ENCODE measurements at regions not wholly inside any gene's neighbourhood (a gene's known extent, or its start where the extent isn't known, plus 50 kb on each side); places are given as distances from the start of the nearest gene placed in this dataset.

GRCh38 chr13:53136554-53137215 lies 108.1 kb downstream of the OLFM4 start:
- no peaks in the 10 kb centered on the region for H3K27me3 ChIP-seq
- no peak overlapping the region for H3K27ac ChIP-seq
- no peaks in the 10 kb centered on the region for H3K9me3 ChIP-seq
- no peak for TF ChIP-seq POLR2A (IDR thresholded peaks at IDR 0.05)
- TF ChIP-seq CTCF (IDR thresholded peaks at IDR 0.05): no peak
- no peaks in the 10 kb centered on the region for H3K4me1 ChIP-seq
- no peak overlapping the region for H3K4me3 ChIP-seq
- no peaks in the 10 kb centered on the region for H3K36me3 ChIP-seq
- DNase-seq: no peak

GRCh38 chr13:53137779-53138178 lies 109.2 kb downstream of the OLFM4 start:
- Histone ChIP-seq H3K4me3 (no peak overlapping the region), H3K36me3 (no peaks in the 10 kb centered on the region)
- no peak for DNase-seq

GRCh38 chr13:53138376-53139036 lies 109.9 kb downstream of the OLFM4 start:
- H3K4me1 ChIP-seq: no peaks in the 10 kb centered on the region
- no peaks in the 10 kb centered on the region for H3K9me3 ChIP-seq
- peak overlapping the region in 3 of 4 donors; percentile 28 to 53 (median 35) for H3K27ac ChIP-seq
- no peaks in the 10 kb centered on the region for H3K36me3 ChIP-seq
- DNase-seq: peak in 1 of 3 donors; percentile 48
- TF ChIP-seq CTCF (IDR thresholded peaks at IDR 0.05) (no peak), POLR2A (IDR thresholded peaks at IDR 0.05) (no peak)
- H3K4me3 ChIP-seq: no peak overlapping the region
- no peaks in the 10 kb centered on the region for H3K27me3 ChIP-seq

More at GRCh38 chr13:53137779-53138178, 109.2 kb downstream of the OLFM4 start:
- Histone ChIP-seq H3K27me3 (no peaks in the 10 kb centered on the region), H3K27ac (peak overlapping the region in 3 of 4 donors; percentile 28 to 53 (median 35)), H3K4me1 (no peaks in the 10 kb centered on the region), H3K9me3 (no peaks in the 10 kb centered on the region)
- TF ChIP-seq POLR2A (IDR thresholded peaks at IDR 0.05) (no peak), CTCF (IDR thresholded peaks at IDR 0.05) (no peak)

- no peak overlapping the region for H3K27ac ChIP-seq
- no peaks in the 10 kb centered on the region for H3K4me1 ChIP-seq
- TF ChIP-seq CTCF (IDR thresholded peaks at IDR 0.05) (no peak), POLR2A (IDR thresholded peaks at IDR 0.05) (no peak)
- H3K27me3 ChIP-seq: no peaks in the 10 kb centered on the region
- H3K4me3 ChIP-seq: no peak overlapping the region
- H3K9me3 ChIP-seq: no peaks in the 10 kb centered on the region
- H3K36me3 ChIP-seq: no peaks in the 10 kb centered on the region
- DNase-seq: no peak
These were observed 112.7 kb downstream of the OLFM4 start for GRCh38 chr13:53141336-53141735.

GRCh38 chr13:53142306-53142705 lies 113.7 kb downstream of the OLFM4 start:
- H3K4me3 ChIP-seq: no peak overlapping the region
- no peaks in the 10 kb centered on the region for H3K4me1 ChIP-seq
- no peaks in the 10 kb centered on the region for H3K36me3 ChIP-seq
- no peak overlapping the region for H3K27ac ChIP-seq
- no peak for DNase-seq
- TF ChIP-seq CTCF (IDR thresholded peaks at IDR 0.05) (no peak), POLR2A (IDR thresholded peaks at IDR 0.05) (no peak)
- H3K27me3 ChIP-seq: no peaks in the 10 kb centered on the region
- no peaks in the 10 kb centered on the region for H3K9me3 ChIP-seq
